Liver (tissue), 8 donors: ENCODE measurements at regions not wholly inside any gene's neighbourhood (a gene's known extent, or its start where the extent isn't known, plus 50 kb on each side); places are given as distances from the start of the nearest gene placed in this dataset.

Experiments used
- DNase-seq: peaks from one replicate; pipeline ENCODE4 v3.0.0-alpha.2; 2017; ENCODE audit warnings: low spot score
- H3K27ac ChIP-seq, 2 donors: one replicate each; pipeline ENCODE4 v1.7.0; 2013; ENCODE audit warnings: inconsistent platforms in 2 of 2, low read length in 2 of 2, control low read depth in 1 of 2, low read depth in 1 of 2, mild to moderate bottlenecking in 1 of 2
- H3K27me3 ChIP-seq, 4 donors: one replicate each; pipeline versions ENCODE4 v1.6.1 to v1.7.0; 2013; ENCODE audit warnings: low read length in 3 of 4, inconsistent platforms in 1 of 4, mild to moderate bottlenecking in 1 of 4, moderate library complexity in 1 of 4; ENCODE audit not compliant: control insufficient read depth in 4 of 4, insufficient read depth in 4 of 4
- H3K36me3 ChIP-seq, 4 donors: one replicate each; pipeline versions ENCODE4 v1.6.1 to v1.7.0; 2013; ENCODE audit warnings: low read length in 3 of 4, mild to moderate bottlenecking in 3 of 4, low read depth in 1 of 4, moderate library complexity in 1 of 4; ENCODE audit not compliant: control insufficient read depth in 4 of 4, insufficient read depth in 3 of 4
- H3K4me1 ChIP-seq, 4 donors: one replicate each; pipeline versions ENCODE4 v1.6.1 to v1.7.0; 2013; ENCODE audit warnings: low read length in 3 of 4, mild to moderate bottlenecking in 3 of 4, moderate library complexity in 1 of 4; ENCODE audit not compliant: control insufficient read depth in 4 of 4, insufficient read depth in 4 of 4
- H3K4me3 ChIP-seq, 3 donors: one replicate each; pipeline versions ENCODE4 v1.6.1 to v1.7.0; 2013; ENCODE audit warnings: low read length in 3 of 3, control low read depth in 1 of 3, low read depth in 1 of 3, mild to moderate bottlenecking in 1 of 3
- H3K9ac ChIP-seq, 2 donors: one replicate each; pipeline ENCODE4 v1.7.0; 2013; ENCODE audit warnings: low read length in 2 of 2, mild to moderate bottlenecking in 2 of 2, moderate library complexity in 2 of 2, control low read depth in 1 of 2, low read depth in 1 of 2
- H3K9me3 ChIP-seq, 4 donors: one replicate each; pipeline versions ENCODE4 v1.6.1 to v1.7.0; 2013; ENCODE audit warnings: low read length in 3 of 4; ENCODE audit not compliant: control insufficient read depth in 4 of 4
- ATF3 ChIP-seq: IDR thresholded peaks from 2 replicates; pipeline ENCODE4 v1.6.1; 2016; ENCODE audit warnings: antibody characterized with exemption
- CTCF ChIP-seq: fragments of 150-350 bp; IDR thresholded peaks from 2 replicates; pipeline ENCODE4 v1.5.1; 2017; ENCODE audit warnings: improper control_type of control experiment, low read depth, low read length; ENCODE audit not compliant: missing input control
- EGR1 ChIP-seq, 2 donors: IDR thresholded peaks; 2 replicates each; pipeline ENCODE4 v1.6.1; 2016 to 2018; ENCODE audit warnings: antibody characterized with exemption in 2 of 2, low read depth in 2 of 2
- FOXA1 ChIP-seq: IDR thresholded peaks from 2 replicates; pipeline ENCODE4 v1.6.1; 2016; ENCODE audit warnings: antibody characterized with exemption
- FOXA2 ChIP-seq: IDR thresholded peaks from 2 replicates; pipeline ENCODE4 v1.6.1; 2016; ENCODE audit warnings: antibody characterized with exemption
- GABPA ChIP-seq, 2 donors: IDR thresholded peaks in 1 of 2; conservative IDR thresholded peaks in 1 of 2; 2 replicates each; pipeline ENCODE4 v1.6.1; 2016; ENCODE audit warnings: antibody characterized with exemption in 2 of 2, mild to moderate bottlenecking in 1 of 2, moderate library complexity in 1 of 2
- HNF4A ChIP-seq, 2 donors: conservative IDR thresholded peaks; 2 replicates each; pipeline ENCODE4 v1.6.1; 2016; ENCODE audit warnings: antibody characterized with exemption in 2 of 2, mild to moderate bottlenecking in 2 of 2
- HNF4G ChIP-seq: IDR thresholded peaks from 2 replicates; pipeline ENCODE4 v1.6.1; 2016; ENCODE audit warnings: antibody characterized with exemption
- JUND ChIP-seq, 2 donors: IDR thresholded peaks; 2 replicates each; pipeline ENCODE4 v1.6.1; 2016; ENCODE audit warnings: antibody characterized with exemption in 2 of 2
- MAX ChIP-seq: IDR thresholded peaks from 2 replicates; pipeline ENCODE4 v1.6.1; 2016; ENCODE audit warnings: antibody characterized with exemption
- NR2F2 ChIP-seq: IDR thresholded peaks from 2 replicates; pipeline ENCODE4 v1.6.1; 2016; ENCODE audit warnings: antibody characterized with exemption
- RAD21 ChIP-seq, 2 donors: IDR thresholded peaks; 2 replicates each; pipeline ENCODE4 v1.6.1; 2016; ENCODE audit warnings: antibody characterized with exemption in 2 of 2, mild to moderate bottlenecking in 2 of 2
- REST ChIP-seq: IDR thresholded peaks from 2 replicates; pipeline ENCODE4 v1.6.1; 2016; ENCODE audit warnings: antibody characterized with exemption, mild to moderate bottlenecking
- SP1 ChIP-seq: IDR thresholded peaks from 2 replicates; pipeline ENCODE4 v1.6.1; 2018; ENCODE audit warnings: antibody characterized with exemption, mild to moderate bottlenecking
- TAF1 ChIP-seq: conservative IDR thresholded peaks from 2 replicates; pipeline ENCODE4 v1.6.1; 2016; ENCODE audit warnings: antibody characterized with exemption, mild to moderate bottlenecking
- YY1 ChIP-seq: IDR thresholded peaks from 2 replicates; pipeline ENCODE4 v1.6.1; 2016; ENCODE audit warnings: antibody characterized with exemption, mild to moderate bottlenecking
- ZBTB33 ChIP-seq: IDR thresholded peaks from 2 replicates; pipeline ENCODE4 v1.6.1; 2016; ENCODE audit warnings: antibody characterized with exemption
- WGBS: extraction: QIAGEN DNeasy Blood & Tissue Kit; methylation state at CpG from one replicate; pipeline ENCODE4 v1.1.7; 2013; 5-methylcytosine and 5-hydroxymethylcytosine counted together
- donor health status: healthy.
- donor health status: healthy.
- donor health status: healthy.
- donor health status: healthy.
- donor health status: healthy.

GRCh38 chr10:21042536-21042935 lies 145.4 kb upstream of the NEBL start (continued):
- TF ChIP-seq REST: no peak
- TF ChIP-seq FOXA1: no peak
- TF ChIP-seq HNF4A (conservative IDR thresholded peaks at IDR 0.05): no peak
- no peak for TF ChIP-seq NR2F2
- TF ChIP-seq FOXA2: no peak
- TF ChIP-seq MAX: no peak
- no peak for TF ChIP-seq ATF3
- TF ChIP-seq YY1: no peak

- no peak for TF ChIP-seq MAX
- no peak for TF ChIP-seq HNF4G
- TF ChIP-seq HNF4A (conservative IDR thresholded peaks at IDR 0.05): no peak
- TF ChIP-seq NR2F2: no peak
- TF ChIP-seq TAF1: no peak
- no peak for TF ChIP-seq FOXA1
- TF ChIP-seq EGR1 (IDR thresholded peaks at IDR 0.05; ENCODE audit: low read depth in 2 of 2): no peak
- no peak for TF ChIP-seq GABPA (IDR thresholded peaks at IDR 0.05 in 1 of 2, conservative IDR thresholded peaks at IDR 0.05 in 1 of 2)
- no peak for TF ChIP-seq JUND (IDR thresholded peaks at IDR 0.05)
- no peak for TF ChIP-seq ATF3
- TF ChIP-seq YY1: no peak
- no peak for TF ChIP-seq RAD21 (IDR thresholded peaks at IDR 0.05)
- no peak for TF ChIP-seq REST
- no peak for TF ChIP-seq ZBTB33
- no peak for TF ChIP-seq SP1
- no peak for TF ChIP-seq FOXA2
- no peak for TF ChIP-seq CTCF
- no peaks in the 10 kb centered on the region for H3K36me3 ChIP-seq
- no peaks in the 10 kb centered on the region for H3K27me3 ChIP-seq
- no peak overlapping the region for H3K4me3 ChIP-seq
- 88% methylated on average over 10 of the region's 10 CpGs for WGBS
- H3K27ac ChIP-seq: no peak overlapping the region
- no peak overlapping the region for H3K9ac ChIP-seq
- no peaks in the 10 kb centered on the region for H3K9me3 ChIP-seq
- no peak for DNase-seq
- H3K4me1 ChIP-seq: no peaks in the 10 kb centered on the region
Measured at GRCh38 chr10:21041763-21042458, 144.8 kb upstream of the NEBL start.
